HUES64 (cell line): ENCODE measurements at regions not wholly inside any gene's neighbourhood (a gene's known extent, or its start where the extent isn't known, plus 50 kb on each side); places are given as distances from the start of the nearest gene placed in this dataset.
"Not testable (repeated sequence)": the region's sequence is repeated elsewhere in the genome, so short reads cannot be mapped to it uniquely, and the experiment has no call there.

Source experiments
- H3K27ac ChIP-seq: 2 replicates; pipeline ENCODE4 v1.7.0; 2013; ENCODE audit warnings: low read depth, low read length, inconsistent platforms
- H3K27me3 ChIP-seq: 2 replicates; pipeline ENCODE4 v1.6.1; 2013; ENCODE audit warnings: mild to moderate bottlenecking, low read length; ENCODE audit not compliant: insufficient read depth
- H3K36me3 ChIP-seq: 2 replicates; pipeline ENCODE4 v1.6.1; 2013; ENCODE audit warnings: mild to moderate bottlenecking, low read length; ENCODE audit not compliant: insufficient read depth
- H3K4me1 ChIP-seq: 2 replicates; pipeline ENCODE4 v1.6.1; 2013; ENCODE audit warnings: mild to moderate bottlenecking, low read length, moderate library complexity; ENCODE audit not compliant: insufficient read depth
- H3K4me3 ChIP-seq: 2 replicates; pipeline ENCODE4 v1.5.1; 2013; ENCODE audit warnings: mild to moderate bottlenecking, low read length, moderate library complexity
- H3K9ac ChIP-seq: 2 replicates; pipeline ENCODE4 v1.6.1; 2013; ENCODE audit warnings: mild to moderate bottlenecking, low read depth, low read length
- H3K9me3 ChIP-seq: 2 replicates; pipeline ENCODE4 v1.6.1; 2013; ENCODE audit warnings: low read depth, low read length; ENCODE audit not compliant: insufficient read depth
- WGBS: fragments of 150-250, 120-280 bp; methylation state at CpG from one replicate; pipeline ENCODE4 v1.1.7; 2013; ENCODE audit warnings: missing lambda C conversion rate; 5-methylcytosine and 5-hydroxymethylcytosine counted together

GRCh38 chr17:20815410-20815809 is 227.4 kb downstream of the USP22 start:
- 94% methylated on average over 5 of the region's 5 CpGs for WGBS
- H3K27ac ChIP-seq, H3K4me3 ChIP-seq, H3K36me3 ChIP-seq, H3K27me3 ChIP-seq, H3K9me3 ChIP-seq, H3K9ac ChIP-seq, H3K4me1 ChIP-seq: not testable (repeated sequence)

- no peaks in the 10 kb centered on the region for H3K9me3 ChIP-seq
- H3K27ac ChIP-seq, result no peak overlapping the region
- no peaks in the 10 kb centered on the region for H3K27me3 ChIP-seq
- no peaks in the 10 kb centered on the region for H3K4me1 ChIP-seq
- H3K9ac ChIP-seq, result no peak overlapping the region
- H3K36me3 ChIP-seq, result no peaks in the 10 kb centered on the region
- 94% methylated on average over 3 of the region's 3 CpGs for WGBS
- no peak overlapping the region for H3K4me3 ChIP-seq
Observed at GRCh38 chr17:20823905-20824304, 218.9 kb downstream of the USP22 start.

GRCh38 chr17:20825539-20825938 is 217.3 kb downstream of the USP22 start:
- H3K27me3 ChIP-seq, result no peaks in the 10 kb centered on the region
- H3K4me3 ChIP-seq, result no peak overlapping the region
- WGBS, result 95% methylated on average over 9 of the region's 9 CpGs
- no peak overlapping the region for H3K9ac ChIP-seq
- no peak overlapping the region for H3K27ac ChIP-seq
- no peaks in the 10 kb centered on the region for H3K4me1 ChIP-seq
- no peaks in the 10 kb centered on the region for H3K9me3 ChIP-seq
- H3K36me3 ChIP-seq, result no peaks in the 10 kb centered on the region

- H3K27ac ChIP-seq, H3K4me1 ChIP-seq, H3K9ac ChIP-seq, H3K36me3 ChIP-seq, H3K9me3 ChIP-seq: not testable (repeated sequence)
- Histone ChIP-seq H3K4me3 (peak overlapping the region; percentile 23; the same call in 1 of the 2 replicates), H3K27me3 (peaks cover 61% of the 10 kb centered on the region)
- WGBS, result 79% methylated on average over 4 of the region's 23 CpGs
Observed at GRCh38 chr17:20840453-20840852, 202.4 kb downstream of the USP22 start.

DNA sequence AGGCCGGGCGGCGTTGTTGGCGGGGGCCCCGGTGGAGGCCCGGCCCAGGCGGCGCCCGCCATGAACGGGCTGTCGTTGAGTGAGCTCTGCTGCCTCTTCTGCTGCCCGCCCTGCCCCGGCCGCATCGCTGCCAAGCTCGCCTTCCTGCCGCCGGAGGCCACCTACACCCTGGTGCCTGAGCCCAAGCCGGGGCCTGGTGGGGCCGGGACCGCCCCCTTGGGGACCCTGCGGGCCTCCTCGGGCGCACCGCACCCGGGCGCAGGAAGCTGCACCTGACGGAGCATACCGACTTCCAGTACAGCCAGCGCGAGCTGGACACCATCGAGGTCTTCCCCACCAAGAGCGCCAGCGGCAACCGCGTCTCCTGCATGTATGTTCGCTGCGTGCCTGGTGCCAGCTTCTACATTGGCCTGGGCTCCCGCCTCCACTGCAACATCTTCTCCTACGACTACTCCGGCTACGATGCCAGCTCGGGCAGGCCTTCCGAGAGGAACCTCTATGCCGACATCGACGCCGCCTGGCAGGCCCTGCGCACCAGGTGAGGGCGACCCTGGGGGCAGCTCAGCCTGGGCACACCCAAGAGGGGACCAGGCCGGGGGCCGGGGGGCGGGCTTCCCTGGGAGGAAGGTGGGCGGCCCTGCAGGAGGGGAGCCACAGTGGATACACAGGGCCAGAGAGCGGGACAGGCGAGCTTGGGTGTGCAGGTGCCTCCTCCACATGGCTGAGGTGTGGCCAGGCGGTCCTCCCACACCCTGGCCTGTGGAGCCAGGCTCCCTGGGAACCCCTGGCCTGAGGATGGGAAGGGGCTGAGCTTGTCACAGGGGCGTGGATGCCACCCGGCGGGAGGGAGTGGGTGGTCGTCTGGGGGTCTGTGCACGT is 201.6 kb downstream of the USP22 start:
- H3K4me1 ChIP-seq, H3K27ac ChIP-seq, H3K9me3 ChIP-seq, H3K36me3 ChIP-seq, H3K9ac ChIP-seq: not testable (repeated sequence)
- Histone ChIP-seq H3K27me3 (peaks cover 64% of the 10 kb centered on the region), H3K4me3 (peak overlapping the region; percentile 23; the same call in 1 of the 2 replicates)
- 83% methylated on average over 61 of the region's 62 CpGs for WGBS

GRCh38 chr17:20842012-20842411 is 200.8 kb downstream of the USP22 start:
- WGBS, result 89% methylated on average over 13 of the region's 14 CpGs
- H3K36me3 ChIP-seq, H3K4me1 ChIP-seq, H3K27ac ChIP-seq, H3K9ac ChIP-seq, H3K4me3 ChIP-seq, H3K9me3 ChIP-seq: not testable (repeated sequence)
- H3K27me3 ChIP-seq, result peaks cover 64% of the 10 kb centered on the region

GRCh38 chr17:20843261-20843660 is 199.6 kb downstream of the USP22 start:
- WGBS, result 33% methylated on average over 19 of the region's 19 CpGs
- not testable (repeated sequence) for H3K9me3 ChIP-seq, H3K36me3 ChIP-seq, H3K27ac ChIP-seq, H3K9ac ChIP-seq, H3K4me1 ChIP-seq
- Histone ChIP-seq H3K27me3 (peaks cover 61% of the 10 kb centered on the region), H3K4me3 (peak overlapping the region; percentile 51; the same call in 1 of the 2 replicates)

DNA sequence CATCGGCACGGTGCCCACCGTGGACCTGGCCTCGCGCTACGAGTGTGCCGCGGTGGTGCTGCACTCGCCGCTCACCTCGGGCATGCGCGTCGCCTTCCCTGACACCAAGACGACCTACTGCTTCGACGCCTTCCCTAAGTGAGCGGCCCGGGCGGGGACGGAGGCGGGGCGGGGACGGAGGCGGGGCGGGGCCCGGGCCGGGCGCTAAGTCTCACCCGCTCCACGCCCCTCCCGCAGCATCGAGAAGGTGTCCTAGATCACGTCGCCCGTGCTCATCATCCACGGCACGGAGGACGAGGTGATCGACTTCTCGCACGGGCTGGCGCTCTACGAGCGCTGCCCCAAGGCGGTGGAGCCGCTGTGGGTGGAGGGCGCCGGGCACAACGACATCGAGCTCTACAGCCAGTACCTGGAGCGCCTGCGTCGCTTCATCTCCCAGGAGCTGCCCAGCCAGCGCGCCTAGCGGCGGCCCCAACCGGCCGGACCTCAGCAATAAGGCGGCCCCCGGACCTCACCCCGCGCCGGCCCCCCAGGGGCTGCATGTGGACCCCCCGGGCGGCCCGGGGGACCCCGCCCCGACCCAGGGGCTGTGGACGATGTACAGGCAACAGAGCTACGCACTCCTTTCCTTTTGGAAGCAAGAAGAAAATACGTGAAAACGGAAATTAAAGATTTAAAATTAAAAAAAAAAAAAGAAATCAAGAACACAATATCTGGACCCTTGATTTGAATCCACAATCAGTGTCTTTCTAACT is 198.8 kb downstream of the USP22 start:
- H3K27ac ChIP-seq, H3K4me1 ChIP-seq, H3K9me3 ChIP-seq, H3K9ac ChIP-seq, H3K36me3 ChIP-seq: not testable (repeated sequence)
- Histone ChIP-seq H3K27me3 (peaks cover 59% of the 10 kb centered on the region), H3K4me3 (peak overlapping the region; percentile 51)
- under 1% methylated on average over 45 of the region's 74 CpGs for WGBS

- H3K4me3 ChIP-seq, H3K9me3 ChIP-seq, H3K27ac ChIP-seq, H3K4me1 ChIP-seq, H3K9ac ChIP-seq, H3K36me3 ChIP-seq: not testable (repeated sequence)
- peaks cover 29% of the 10 kb centered on the region for H3K27me3 ChIP-seq
- 100% methylated on average over 2 of the region's 3 CpGs for WGBS
Observed at GRCh38 chr17:20848869-20849443, 193.9 kb downstream of the USP22 start.

DNA sequence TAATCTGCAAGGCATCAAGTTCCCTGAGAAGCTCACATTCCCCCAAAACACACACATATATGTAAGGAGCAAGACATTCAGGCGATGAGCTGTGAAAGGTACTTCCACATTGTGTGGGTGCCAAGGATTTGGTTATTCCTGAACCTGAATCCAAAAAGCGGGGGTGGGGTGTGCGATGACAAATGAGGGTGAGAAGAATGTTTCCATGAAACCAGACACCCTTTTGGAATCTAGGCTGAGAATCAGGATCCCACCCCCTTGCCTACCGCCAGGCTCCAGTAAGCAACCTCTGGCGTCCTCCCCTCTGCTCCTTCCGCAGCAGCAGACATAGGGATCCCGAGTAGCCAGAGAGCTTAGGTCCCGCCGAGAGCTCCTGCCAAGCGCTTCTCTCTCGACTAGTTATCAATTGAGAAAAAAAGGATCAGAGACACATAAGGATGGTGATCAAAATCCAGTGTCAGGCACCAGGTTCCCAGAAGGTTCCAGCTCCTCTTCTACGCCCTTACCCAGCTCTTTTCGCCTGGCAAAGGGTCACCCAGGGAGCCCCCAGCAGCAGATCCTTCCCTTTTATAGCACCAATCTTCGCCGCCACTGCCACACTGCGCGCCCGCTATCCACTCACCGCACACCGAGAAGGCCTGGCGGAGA is 191.1 kb downstream of the USP22 start:
- not testable (repeated sequence) for H3K27ac ChIP-seq, H3K4me1 ChIP-seq, H3K9me3 ChIP-seq, H3K36me3 ChIP-seq
- peaks cover 19% of the 10 kb centered on the region for H3K27me3 ChIP-seq
- H3K4me3 ChIP-seq, result peak overlapping the region; percentile 76
- H3K9ac ChIP-seq, result peak overlapping the region; percentile 66
- WGBS, result 7% methylated on average over 21 of the region's 21 CpGs
